B cell (primary cell): ENCODE measurements at regions not wholly inside any gene's neighbourhood (a gene's known extent, or its start where the extent isn't known, plus 50 kb on each side); places are given as distances from the start of the nearest gene placed in this dataset.

Experiments
- ATAC-seq: fragments of 200-7000 bp; cut with Tn5 transposase; one replicate; pipeline ENCODE4 v1.10.0; 2021; ENCODE audit warnings: low read depth, mild to moderate bottlenecking, moderate number of reproducible peaks, moderate library complexity
- CTCF ChIA-PET: fragments of 350-600 bp; sonication (Branson Sonifier 250); formaldehyde crosslinking; loops from one replicate; lab custom pipeline; 2021; ENCODE audit warnings: antibody characterized with exemption, inconsistent platforms; lab: Charles Lee
- POLR2A ChIA-PET: fragments of 350-600 bp; sonication (Branson Sonifier 250); formaldehyde crosslinking; loops from one replicate; lab custom pipeline; 2021; ENCODE audit warnings: antibody characterized with exemption; lab: Charles Lee
- DNase-seq: peaks from one replicate; pipeline ENCODE4 v3.0.0; 2013
- H2AFZ ChIP-seq: 2 replicates; pipeline ENCODE4 v1.6.1; 2012; ENCODE audit warnings: mild to moderate bottlenecking, low read depth, low read length; ENCODE audit not compliant: insufficient read depth, poor library complexity, severe bottlenecking
- H3K27ac ChIP-seq, 2 donors: 1 replicate in 1 of 2; 2 replicates in 1 of 2; pipeline ENCODE4 v1.5.1; 2012 to 2013; ENCODE audit warnings: low read length in 2 of 2, mild to moderate bottlenecking in 2 of 2, moderate library complexity in 1 of 2
- H3K27me3 ChIP-seq, 4 experiments: fragments of 200-600 bp in 1 of 4; sonication (generic) in 1 of 4; replicated peaks in 1 of 4; 1 replicate in 2 of 4; 2 replicates in 2 of 4; pipeline versions ENCODE4 v1.6.1 to v1.7.0; 2013 to 2016; ENCODE audit warnings: low read length in 3 of 4, mild to moderate bottlenecking in 2 of 4, mixed read lengths in 1 of 4, moderate library complexity in 1 of 4; ENCODE audit not compliant: insufficient read depth in 4 of 4, control insufficient read depth in 3 of 4; ENCODE audit errors: control extremely low read depth in 1 of 4
- H3K36me3 ChIP-seq, 2 experiments: replicated peaks in 1 of 2; 1 replicate in 1 of 2; 2 replicates in 1 of 2; pipeline versions ENCODE4 v1.6.1 to v1.7.1; 2013; ENCODE audit warnings: low read length in 1 of 2; ENCODE audit not compliant: insufficient read depth in 2 of 2, control insufficient read depth in 1 of 2; ENCODE audit errors: control extremely low read depth in 1 of 2, extremely low read depth in 1 of 2
- H3K4me1 ChIP-seq, 2 donors: fragments of 200-600 bp in 1 of 2; sonication (generic) in 1 of 2; 1 replicate in 1 of 2; 2 replicates in 1 of 2; pipeline versions ENCODE4 v1.5.1 to v1.6.1; 2013 to 2017; ENCODE audit warnings: low read length in 2 of 2; ENCODE audit not compliant: control insufficient read depth in 2 of 2, insufficient read depth in 2 of 2
- H3K4me2 ChIP-seq: replicated peaks from 2 replicates; pipeline ENCODE3; 2012; ENCODE audit warnings: mild to moderate bottlenecking, low read depth, low read length; ENCODE audit not compliant: poor library complexity, severe bottlenecking
- H3K4me3 ChIP-seq, 5 experiments: fragments of 200-600 bp in 1 of 5; sonication (generic) in 1 of 5; 1 replicate in 3 of 5; 2 replicates in 2 of 5; pipeline versions ENCODE4 v1.5.1 to v1.7.0; 2011 to 2016; ENCODE audit warnings: low read length in 4 of 5, mild to moderate bottlenecking in 4 of 5, low read depth in 2 of 5, control low read depth in 1 of 5, moderate library complexity in 1 of 5; ENCODE audit not compliant: insufficient read depth in 1 of 5; ENCODE audit errors: control extremely low read depth in 1 of 5, extremely low read depth in 1 of 5
- H3K79me2 ChIP-seq: fragments of 200-600 bp; sonication (generic); one replicate; pipeline ENCODE4 v1.6.0; 2016; ENCODE audit warnings: low read length; ENCODE audit not compliant: control insufficient read depth, insufficient read depth
- H3K9ac ChIP-seq: fragments of 200-600 bp; sonication (generic); 2 replicates; pipeline ENCODE4 v1.6.1; 2017; ENCODE audit warnings: mild to moderate bottlenecking, low read length, moderate library complexity
- H3K9me3 ChIP-seq, 3 donors: one replicate each; pipeline versions ENCODE4 v1.6.1 to v1.7.1; 2013; ENCODE audit warnings: low read length in 2 of 3; ENCODE audit not compliant: control insufficient read depth in 2 of 3, insufficient read depth in 1 of 3; ENCODE audit errors: control extremely low read depth in 1 of 3
- H4K20me1 ChIP-seq: 2 replicates; pipeline ENCODE4 v1.6.0; 2012; ENCODE audit warnings: mild to moderate bottlenecking, low read length; ENCODE audit not compliant: insufficient read depth, control insufficient read depth, poor library complexity, severe bottlenecking
- H3K27ac Mint-ChIP-seq: one replicate; pipeline ENCODE4 v1.8.0; 2021; ENCODE audit warnings: mixed read lengths
- H3K27me3 Mint-ChIP-seq: one replicate; pipeline ENCODE4 v1.8.0; 2021; ENCODE audit warnings: mixed read lengths
- H3K4me1 Mint-ChIP-seq: one replicate; pipeline ENCODE4 v1.8.0; 2021; ENCODE audit warnings: mixed read lengths
- H3K4me3 Mint-ChIP-seq: one replicate; pipeline ENCODE4 v1.8.0; 2021; ENCODE audit warnings: mixed read lengths
- H3K9me3 Mint-ChIP-seq: one replicate; pipeline ENCODE4 v1.8.0; 2022; ENCODE audit warnings: mixed read lengths; ENCODE audit not compliant: insufficient read depth
- CTCF ChIP-seq: fragments of 200-600 bp; IDR thresholded peaks from one replicate; pipeline ENCODE4 v1.8.0; 2022; ENCODE audit warnings: antibody characterized with exemption, mild to moderate bottlenecking
- EZH2 ChIP-seq: IDR thresholded peaks from 2 replicates; pipeline ENCODE4 v1.6.1; 2012; ENCODE audit warnings: borderline replicate concordance, low read depth, mild to moderate bottlenecking, moderate library complexity, low read length; ENCODE audit not compliant: insufficient read depth, poor library complexity, severe bottlenecking
- WGBS: methylation state at CpG from one replicate; pipeline ENCODE4 v1.1.5; 2013; ENCODE audit warnings: missing lambda C conversion rate; ENCODE audit not compliant: insufficient coverage; 5-methylcytosine and 5-hydroxymethylcytosine counted together
- intact Hi-C: fragments of 100-400 bp; cut with micrococcal nuclease; formaldehyde crosslinking; loops from one replicate; pipeline ENCODE4 v1.10.0; 2022

- intact Hi-C loops, result no loop called here
- POLR2A ChIA-PET, result no interaction called here
- no peak for ATAC-seq
Observed at GRCh38 chr14:61202124-61202523, 79.0 kb downstream of the TMEM30B start.

GRCh38 chr14:61201171-61201570 lies 80.0 kb downstream of the TMEM30B start:
- Histone ChIP-seq H3K9ac (no peak overlapping the region), H3K4me2 (no peak overlapping the region), H3K27me3 (peaks cover 0 to 10% (median 0%) of the 10 kb centered on the region in 4 experiments), H2AFZ (no peak overlapping the region), H4K20me1 (no peaks in the 10 kb centered on the region), H3K9me3 (peaks cover 0 to 1% (median 0%) of the 10 kb centered on the region in 3 donors), H3K27ac (no peak overlapping the region), H3K4me3 (no peak overlapping the region), H3K36me3 (no peaks in the 10 kb centered on the region), H3K79me2 (no peaks in the 10 kb centered on the region), H3K4me1 (no peaks in the 10 kb centered on the region)
- Mint-ChIP-seq H3K27ac (no peak overlapping the region), H3K27me3 (peaks cover 38% of the 10 kb centered on the region), H3K4me1 (no peaks in the 10 kb centered on the region), H3K4me3 (no peak overlapping the region), H3K9me3 (no peaks in the 10 kb centered on the region)
- WGBS, result no CpG with 5 or more reads among the region's 3 CpGs
- ChIA-PET CTCF (no interaction called here), POLR2A (no interaction called here)
- no peak for DNase-seq
- intact Hi-C loops, result no loop called here
- ATAC-seq, result no peak
- TF ChIP-seq EZH2 (no peak), CTCF (no peak)

More at GRCh38 chr14:61202124-61202523, 79.0 kb downstream of the TMEM30B start:
- H3K9me3 Mint-ChIP-seq, result no peaks in the 10 kb centered on the region
- Histone ChIP-seq H2AFZ (no peak overlapping the region), H3K4me1 (no peaks in the 10 kb centered on the region), H3K79me2 (no peaks in the 10 kb centered on the region), H3K4me3 (no peak overlapping the region), H3K36me3 (no peaks in the 10 kb centered on the region), H3K9me3 (peaks cover 0 to 1% (median 0%) of the 10 kb centered on the region in 3 donors), H3K4me2 (no peak overlapping the region), H3K9ac (no peak overlapping the region), H3K27ac (no peak overlapping the region), H4K20me1 (no peaks in the 10 kb centered on the region), H3K27me3 (peaks cover 0 to 10% (median 0%) of the 10 kb centered on the region in 4 experiments)
- no peaks in the 10 kb centered on the region for H3K4me1 Mint-ChIP-seq
- H3K27me3 Mint-ChIP-seq, result peaks cover 31% of the 10 kb centered on the region
- H3K4me3 Mint-ChIP-seq, result no peak overlapping the region
- no peak overlapping the region for H3K27ac Mint-ChIP-seq
- TF ChIP-seq EZH2 (no peak), CTCF (no peak)
- WGBS, result 86% methylated on average over 2 of the region's 3 CpGs
- no peak for DNase-seq
- CTCF ChIA-PET, result no interaction called here
